Peyer's patch (tissue), 4 donors: ENCODE measurements at regions not wholly inside any gene's neighbourhood (a gene's known extent, or its start where the extent isn't known, plus 50 kb on each side); places are given as distances from the start of the nearest gene placed in this dataset.

Experiments used
- POLR2A ChIP-seq, 2 donors: fragments of 450-650 bp; IDR thresholded peaks; one replicate each; pipeline ENCODE4 v1.5.1; 2017; ENCODE audit warnings: antibody characterized with exemption in 2 of 2, mild to moderate bottlenecking in 2 of 2, moderate library complexity in 2 of 2
- TF ChIP-seq, protein P1 (sequence below), 6 experiments: fragments of 450-650 bp in 4 of 6; fragments of 200-600 bp in 2 of 6; sonication (generic) in 1 of 6; IDR thresholded peaks; one replicate each; pipeline ENCODE4 v1.5.1; 2017 to 2019; ENCODE audit warnings: antibody characterized with exemption in 6 of 6, mild to moderate bottlenecking in 3 of 6, moderate library complexity in 1 of 6

GRCh38 chr14:61878931-61879330 is 116.7 kb downstream of the SNAPC1 start:
- TF ChIP-seq, protein P1, sequence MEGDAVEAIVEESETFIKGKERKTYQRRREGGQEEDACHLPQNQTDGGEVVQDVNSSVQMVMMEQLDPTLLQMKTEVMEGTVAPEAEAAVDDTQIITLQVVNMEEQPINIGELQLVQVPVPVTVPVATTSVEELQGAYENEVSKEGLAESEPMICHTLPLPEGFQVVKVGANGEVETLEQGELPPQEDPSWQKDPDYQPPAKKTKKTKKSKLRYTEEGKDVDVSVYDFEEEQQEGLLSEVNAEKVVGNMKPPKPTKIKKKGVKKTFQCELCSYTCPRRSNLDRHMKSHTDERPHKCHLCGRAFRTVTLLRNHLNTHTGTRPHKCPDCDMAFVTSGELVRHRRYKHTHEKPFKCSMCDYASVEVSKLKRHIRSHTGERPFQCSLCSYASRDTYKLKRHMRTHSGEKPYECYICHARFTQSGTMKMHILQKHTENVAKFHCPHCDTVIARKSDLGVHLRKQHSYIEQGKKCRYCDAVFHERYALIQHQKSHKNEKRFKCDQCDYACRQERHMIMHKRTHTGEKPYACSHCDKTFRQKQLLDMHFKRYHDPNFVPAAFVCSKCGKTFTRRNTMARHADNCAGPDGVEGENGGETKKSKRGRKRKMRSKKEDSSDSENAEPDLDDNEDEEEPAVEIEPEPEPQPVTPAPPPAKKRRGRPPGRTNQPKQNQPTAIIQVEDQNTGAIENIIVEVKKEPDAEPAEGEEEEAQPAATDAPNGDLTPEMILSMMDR (IDR thresholded peaks at IDR 0.05) = no peak
- TF ChIP-seq POLR2A (IDR thresholded peaks at IDR 0.05) = no peak
